ENCODE measurements at regions not wholly inside any gene's neighbourhood (a gene's known extent, or its start where the extent isn't known, plus 50 kb on each side); places are given as distances from the start of the nearest gene placed in this dataset.

- TF ChIP-seq, protein P1, sequence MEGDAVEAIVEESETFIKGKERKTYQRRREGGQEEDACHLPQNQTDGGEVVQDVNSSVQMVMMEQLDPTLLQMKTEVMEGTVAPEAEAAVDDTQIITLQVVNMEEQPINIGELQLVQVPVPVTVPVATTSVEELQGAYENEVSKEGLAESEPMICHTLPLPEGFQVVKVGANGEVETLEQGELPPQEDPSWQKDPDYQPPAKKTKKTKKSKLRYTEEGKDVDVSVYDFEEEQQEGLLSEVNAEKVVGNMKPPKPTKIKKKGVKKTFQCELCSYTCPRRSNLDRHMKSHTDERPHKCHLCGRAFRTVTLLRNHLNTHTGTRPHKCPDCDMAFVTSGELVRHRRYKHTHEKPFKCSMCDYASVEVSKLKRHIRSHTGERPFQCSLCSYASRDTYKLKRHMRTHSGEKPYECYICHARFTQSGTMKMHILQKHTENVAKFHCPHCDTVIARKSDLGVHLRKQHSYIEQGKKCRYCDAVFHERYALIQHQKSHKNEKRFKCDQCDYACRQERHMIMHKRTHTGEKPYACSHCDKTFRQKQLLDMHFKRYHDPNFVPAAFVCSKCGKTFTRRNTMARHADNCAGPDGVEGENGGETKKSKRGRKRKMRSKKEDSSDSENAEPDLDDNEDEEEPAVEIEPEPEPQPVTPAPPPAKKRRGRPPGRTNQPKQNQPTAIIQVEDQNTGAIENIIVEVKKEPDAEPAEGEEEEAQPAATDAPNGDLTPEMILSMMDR (conservative IDR thresholded peaks at IDR 0.05; ENCODE audit: low read length) = no peak
- TF ChIP-seq EZH2phosphoT487 (IDR thresholded peaks at IDR 0.05; ENCODE audit: borderline replicate concordance, low read depth, low read length) = no peak
- CTCF ChIA-PET (ENCODE audit: unreplicated experiment) = no interaction called here
- Histone ChIP-seq H3K9me2 (ENCODE audit: insufficient read depth, low read length) (no peaks in the 10 kb centered on the region), H3K79me2 (ENCODE audit: insufficient read depth, low read depth, low read length) (no peaks in the 10 kb centered on the region), H3K4me2 (ENCODE audit: low read length) (no peak overlapping the region), H3K4me3 (ENCODE audit: low read depth, low read length, poor library complexity, severe bottlenecking) (no peak overlapping the region), H4K20me1 (ENCODE audit: insufficient read depth, low read length) (no peaks in the 10 kb centered on the region), H3K27ac (ENCODE audit: low read depth, low read length, poor library complexity, severe bottlenecking) (no peak overlapping the region), H3K36me3 (ENCODE audit: insufficient read depth, low read length) (no peaks in the 10 kb centered on the region), H3K9me3 (ENCODE audit: low read length) (no peaks in the 10 kb centered on the region), H2AFZ (ENCODE audit: low read length) (no peak overlapping the region), H3K4me1 (ENCODE audit: insufficient read depth, low read length, poor library complexity, severe bottlenecking) (no peaks in the 10 kb centered on the region)
- BruUV-seq (replicated peaks) = no TSS peak
- intact Hi-C loops (cut with micrococcal nuclease; ENCODE audit: unreplicated experiment) = no loop called here
- DNase-seq (ENCODE audit: low spot score) = no peak
- POLR2A ChIA-PET = interaction anchor here (0.5 kb wide), 2 partner anchors 1326 to 1954 kb away, joined by 3 read pairs; no protein-coding TSS in a partner anchor
Measured at GRCh38 chr9:99393993-99394392, 171.9 kb downstream of the SEC61B start.

DNA sequence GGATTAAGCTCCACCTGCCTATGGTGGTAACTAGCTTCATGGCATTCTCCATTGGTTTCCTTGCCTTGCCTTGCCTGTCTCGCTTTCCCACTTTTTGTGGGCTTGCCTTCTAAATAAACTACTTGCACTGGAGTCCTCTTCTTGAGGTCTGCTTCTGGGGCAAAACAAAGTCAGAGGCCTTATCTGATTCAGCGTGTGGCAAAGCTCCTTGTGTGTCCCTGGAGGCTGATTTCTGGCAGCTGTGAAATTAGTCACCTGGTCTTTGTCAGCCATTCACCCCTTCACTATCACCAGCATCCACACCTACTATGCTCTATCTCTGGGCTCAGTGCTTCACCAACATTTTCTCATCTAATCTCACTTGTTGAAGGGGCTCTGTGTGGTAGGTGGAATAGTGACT, 176.2 kb downstream of the SEC61B start:
- no peak overlapping the region for H3K27ac ChIP-seq (ENCODE audit: low read depth, low read length, poor library complexity, severe bottlenecking)
- H3K4me1 ChIP-seq (ENCODE audit: insufficient read depth, low read length, poor library complexity, severe bottlenecking) = no peaks in the 10 kb centered on the region
- no TSS peak for BruUV-seq (replicated peaks)
- ChIA-PET POLR2A (no interaction called here), CTCF (ENCODE audit: unreplicated experiment) (no interaction called here)
- DNase-seq (ENCODE audit: low spot score) = no peak
- H3K9me2 ChIP-seq (ENCODE audit: insufficient read depth, low read length) = no peaks in the 10 kb centered on the region
- H3K79me2 ChIP-seq (ENCODE audit: insufficient read depth, low read depth, low read length) = no peaks in the 10 kb centered on the region
- H3K36me3 ChIP-seq (ENCODE audit: insufficient read depth, low read length) = no peaks in the 10 kb centered on the region
- intact Hi-C loops (cut with micrococcal nuclease; ENCODE audit: unreplicated experiment) = no loop called here
- no peak overlapping the region for H3K4me2 ChIP-seq (ENCODE audit: low read length)
- H3K9me3 ChIP-seq (ENCODE audit: low read length) = no peaks in the 10 kb centered on the region
- no peaks in the 10 kb centered on the region for H4K20me1 ChIP-seq (ENCODE audit: insufficient read depth, low read length)
- no peak overlapping the region for H3K4me3 ChIP-seq (ENCODE audit: low read depth, low read length, poor library complexity, severe bottlenecking)
- H2AFZ ChIP-seq (ENCODE audit: low read length) = no peak overlapping the region
- TF ChIP-seq, protein P1 (conservative IDR thresholded peaks at IDR 0.05; ENCODE audit: low read length) = no peak
- TF ChIP-seq EZH2phosphoT487 (IDR thresholded peaks at IDR 0.05; ENCODE audit: borderline replicate concordance, low read depth, low read length) = no peak

- POLR2A ChIA-PET = no interaction called here
- Histone ChIP-seq H3K9me2 (ENCODE audit: insufficient read depth, low read length) (no peaks in the 10 kb centered on the region), H3K4me1 (ENCODE audit: insufficient read depth, low read length, poor library complexity, severe bottlenecking) (no peaks in the 10 kb centered on the region), H3K27ac (ENCODE audit: low read depth, low read length, poor library complexity, severe bottlenecking) (no peak overlapping the region), H4K20me1 (ENCODE audit: insufficient read depth, low read length) (no peaks in the 10 kb centered on the region), H3K4me3 (ENCODE audit: low read depth, low read length, poor library complexity, severe bottlenecking) (no peak overlapping the region), H3K36me3 (ENCODE audit: insufficient read depth, low read length) (no peaks in the 10 kb centered on the region), H2AFZ (ENCODE audit: low read length) (no peak overlapping the region), H3K79me2 (ENCODE audit: insufficient read depth, low read depth, low read length) (no peaks in the 10 kb centered on the region), H3K4me2 (ENCODE audit: low read length) (no peak overlapping the region), H3K9me3 (ENCODE audit: low read length) (no peaks in the 10 kb centered on the region)
- TF ChIP-seq EZH2phosphoT487 (IDR thresholded peaks at IDR 0.05; ENCODE audit: borderline replicate concordance, low read depth, low read length) = no peak
- TF ChIP-seq, protein P1 (conservative IDR thresholded peaks at IDR 0.05; ENCODE audit: low read length) = no peak
- no TSS peak for BruUV-seq (replicated peaks)
- DNase-seq (ENCODE audit: low spot score) = no peak
- intact Hi-C loops (cut with micrococcal nuclease; ENCODE audit: unreplicated experiment) = no loop called here
- CTCF ChIA-PET (ENCODE audit: unreplicated experiment) = no interaction called here
Measured at GRCh38 chr9:99399474-99399873, 177.4 kb downstream of the SEC61B start.
